ENCODE measurements at regions not wholly inside any gene's neighbourhood (a gene's known extent, or its start where the extent isn't known, plus 50 kb on each side); places are given as distances from the start of the nearest gene placed in this dataset.
"Not testable (repeated sequence)": the region's sequence is repeated elsewhere in the genome, so short reads cannot be mapped to it uniquely, and the experiment has no call there.

DNA sequence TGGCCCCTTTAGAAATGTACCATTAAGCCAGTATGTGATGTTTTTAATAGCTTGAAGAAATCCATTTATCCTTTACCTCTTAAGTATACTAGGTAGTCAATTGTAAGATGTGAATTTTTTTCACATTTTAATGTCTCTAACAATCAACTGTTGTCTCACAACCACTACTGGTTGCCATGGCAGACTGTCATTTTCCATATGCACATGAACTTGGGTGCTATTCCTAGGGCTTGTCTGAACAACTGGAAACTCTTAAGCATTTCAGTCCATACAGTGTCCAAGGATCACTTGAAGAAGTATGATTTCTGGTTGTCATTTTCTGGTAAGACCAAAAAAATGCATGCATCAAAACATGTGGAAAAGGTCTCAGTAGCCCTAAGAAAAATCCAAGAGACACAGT lies 315.1 kb downstream of the HHIPL2 start:
- DNase-seq = no peak

DNA sequence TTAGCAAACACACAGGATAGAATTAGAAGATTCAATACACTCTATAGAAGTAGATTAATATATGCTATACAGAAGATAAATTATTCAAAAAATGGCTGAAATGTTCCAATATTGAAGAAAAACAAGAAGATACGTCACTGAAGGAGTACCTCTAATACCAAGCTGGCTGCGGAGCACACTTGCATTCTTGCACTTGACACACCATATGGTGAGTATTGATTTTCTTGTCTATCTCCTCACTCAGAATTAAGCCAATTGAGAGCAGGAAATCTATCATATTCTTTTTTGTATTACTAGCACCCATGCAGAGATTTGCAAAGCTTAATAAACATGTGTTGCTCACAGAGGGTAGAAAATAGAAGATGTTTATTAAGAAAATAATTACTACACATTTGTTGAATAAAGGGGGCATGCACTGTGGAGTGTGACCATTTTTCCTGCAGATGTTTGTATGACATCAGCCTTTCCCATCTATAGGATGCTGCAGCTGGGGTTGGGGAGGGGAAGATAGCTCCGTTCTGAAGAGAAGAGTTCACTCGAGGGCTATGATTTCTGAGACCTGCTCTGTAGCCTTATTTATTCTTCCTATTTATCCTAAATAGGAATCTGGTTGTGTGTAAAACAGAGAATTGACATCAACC lies 318.1 kb downstream of the HHIPL2 start:
- no peak for DNase-seq

DNA sequence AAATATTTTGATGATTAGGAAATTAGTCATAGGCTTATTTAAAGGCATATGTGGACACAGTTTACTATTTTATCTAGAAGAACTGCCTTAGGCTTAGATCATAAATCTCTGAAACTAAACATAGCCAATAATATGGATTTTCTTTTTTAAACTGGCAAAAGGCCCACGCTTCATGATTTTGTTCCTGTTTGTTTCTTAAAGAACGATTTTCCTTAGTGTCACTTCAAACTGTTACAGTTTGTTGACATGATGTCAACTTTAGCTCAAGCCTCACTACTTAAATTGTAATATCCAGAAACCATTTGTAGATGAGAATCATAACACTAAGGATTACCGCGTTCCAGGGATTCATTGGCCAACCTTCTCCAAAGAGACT lies 322.6 kb downstream of the HHIPL2 start:
- no peak for DNase-seq

DNA sequence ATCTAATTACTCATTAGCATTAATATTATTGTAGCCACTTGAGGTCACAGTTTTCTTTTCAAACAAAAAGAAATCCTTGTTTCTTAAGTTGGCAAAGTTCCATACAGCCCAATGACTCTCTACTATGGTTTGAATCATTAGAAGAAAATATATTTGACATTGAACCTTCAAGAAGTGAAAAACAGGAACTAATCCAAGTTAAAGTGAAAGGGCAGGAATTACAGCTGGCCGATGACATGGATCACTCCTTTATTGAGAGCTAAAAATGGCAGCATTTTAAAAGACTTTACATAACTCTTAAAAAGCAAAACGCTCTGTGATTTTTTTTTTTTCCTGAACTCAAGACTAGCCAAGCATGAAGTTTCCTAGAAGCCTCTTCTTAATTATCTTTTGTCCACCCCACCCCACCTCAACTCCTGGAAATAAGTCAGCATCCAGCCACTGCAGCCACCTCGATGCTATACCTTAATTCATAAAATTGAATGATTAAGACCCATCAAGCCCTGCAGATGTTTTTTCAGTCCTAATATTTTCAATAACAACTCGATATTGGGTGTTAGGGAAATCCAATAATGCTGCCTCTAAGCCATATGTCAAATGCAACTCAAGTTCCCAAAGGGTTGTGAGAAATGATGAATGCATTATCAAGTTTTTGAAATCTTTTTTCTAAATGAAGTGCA lies 323.1 kb downstream of the HHIPL2 start:
- DNase-seq = no peak

DNA sequence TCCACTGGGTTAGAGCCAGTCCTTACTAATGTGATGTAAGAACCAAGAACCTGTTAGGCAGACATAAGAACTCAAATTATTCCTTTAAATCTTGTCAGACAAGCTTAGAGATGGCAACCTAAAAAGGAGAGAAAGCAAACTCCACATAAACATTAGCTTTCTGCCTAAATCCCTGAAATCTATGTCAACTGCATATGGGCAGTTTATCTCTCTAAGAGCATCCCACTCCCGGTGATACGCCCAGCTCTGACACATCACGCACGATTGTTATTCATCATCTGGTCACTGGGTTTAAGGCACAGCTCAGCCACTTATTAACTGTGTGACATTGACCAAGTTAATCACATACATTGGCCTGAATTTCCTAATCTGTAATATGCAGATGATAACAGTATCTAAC lies 323.7 kb downstream of the HHIPL2 start:
- no peak for DNase-seq

DNA sequence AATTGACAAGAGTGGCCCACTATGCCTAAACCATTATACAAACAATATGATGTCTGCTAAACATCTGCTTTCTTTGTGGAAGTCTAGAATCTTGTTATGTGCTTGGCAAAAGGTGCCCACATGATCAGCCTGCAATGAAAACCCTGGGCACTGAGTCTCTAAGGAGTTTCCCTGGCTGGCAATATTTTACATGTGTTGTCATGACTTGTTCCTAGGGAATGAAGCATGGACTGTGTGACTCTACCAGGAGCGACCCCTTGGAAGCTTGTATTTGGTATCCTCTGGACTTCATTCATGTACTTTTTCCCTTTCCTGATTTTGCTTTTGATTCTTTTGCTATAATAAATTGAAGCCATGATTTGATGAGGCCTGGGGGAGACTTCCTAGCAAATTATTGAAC lies 324.9 kb downstream of the HHIPL2 start:
- no peak for DNase-seq

DNA sequence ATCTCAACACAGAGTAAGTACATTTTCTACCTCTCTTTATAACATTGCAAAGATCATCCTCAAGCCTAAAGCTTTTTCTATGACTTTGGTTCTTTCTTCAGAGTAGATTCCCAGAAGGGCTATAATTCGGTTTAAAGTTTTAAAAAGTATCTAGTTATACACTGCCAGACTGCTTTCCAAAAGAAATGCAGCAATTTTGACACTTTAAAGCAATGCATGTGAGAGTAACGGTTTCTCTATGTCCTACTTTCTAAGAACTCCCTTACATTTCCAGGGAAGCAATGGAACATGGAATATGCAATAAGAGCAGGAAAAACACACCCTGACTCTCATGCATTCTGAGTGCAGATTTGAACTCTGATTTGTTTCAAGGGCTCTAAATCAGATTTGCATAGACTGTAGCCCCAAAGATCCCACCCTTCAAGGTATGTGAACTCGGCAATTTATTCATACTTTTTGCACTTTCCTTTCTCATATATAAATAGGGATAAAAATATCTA lies 331.6 kb downstream of the HHIPL2 start:
- no peak for DNase-seq

DNA sequence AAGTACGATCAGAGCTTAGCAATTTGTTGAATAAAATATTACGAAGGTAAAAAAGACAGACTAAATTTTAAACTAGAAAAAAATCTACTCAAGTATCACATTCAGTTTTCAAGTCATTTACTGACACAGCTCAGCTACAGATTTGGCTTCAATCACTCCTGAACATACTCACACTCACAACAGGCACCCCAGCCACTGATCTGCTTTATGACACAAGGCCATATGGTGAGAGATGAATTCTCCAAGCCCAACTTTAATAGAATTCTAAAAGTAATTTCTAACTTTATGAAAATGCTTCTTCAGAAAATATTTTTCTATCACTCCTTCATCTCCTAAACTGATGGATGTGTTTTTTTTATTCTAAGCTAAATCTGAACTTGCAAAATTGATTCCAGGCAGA lies 337.1 kb downstream of the HHIPL2 start:
- no peak for DNase-seq

DNA sequence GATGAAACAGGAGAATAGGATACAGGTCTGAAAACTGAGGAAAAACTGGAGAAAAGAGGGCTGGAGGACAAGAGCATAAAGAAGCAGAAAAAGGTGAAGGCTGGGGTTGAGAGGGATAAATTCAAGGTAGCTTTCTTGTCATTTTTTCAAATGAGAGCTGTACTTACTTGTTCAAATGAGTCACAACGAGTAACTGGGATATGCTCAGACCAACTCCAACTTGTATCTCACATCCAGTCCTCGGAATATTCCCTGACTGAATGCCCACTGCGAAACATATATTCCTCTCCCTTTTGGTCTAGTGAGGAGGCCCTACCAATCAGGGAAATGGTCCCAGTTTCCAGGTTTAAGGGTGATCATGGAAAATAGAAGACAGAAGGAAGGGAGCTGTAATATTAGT lies 343.4 kb downstream of the HHIPL2 start:
- DNase-seq = no peak

DNA sequence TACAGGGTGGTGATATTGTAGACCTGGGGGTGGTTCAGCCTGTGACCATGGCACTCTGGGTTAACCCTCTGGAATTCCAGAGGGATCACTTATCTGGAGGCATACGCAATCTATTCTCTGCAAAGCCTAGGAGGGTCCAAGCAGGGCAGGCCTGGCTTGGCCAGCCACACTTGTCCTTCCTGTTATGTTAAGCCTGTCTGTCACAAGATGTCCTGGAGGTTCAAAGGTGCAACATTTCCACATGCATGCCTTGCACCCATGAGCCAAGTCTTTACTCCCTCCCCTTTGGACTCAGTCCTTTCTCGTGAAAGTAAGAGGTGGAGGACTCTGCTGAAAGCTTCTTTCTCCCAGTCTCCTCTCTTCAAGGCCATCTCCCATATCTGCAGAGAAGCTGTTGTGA lies 345.1 kb downstream of the HHIPL2 start:
- DNase-seq = no peak

DNA sequence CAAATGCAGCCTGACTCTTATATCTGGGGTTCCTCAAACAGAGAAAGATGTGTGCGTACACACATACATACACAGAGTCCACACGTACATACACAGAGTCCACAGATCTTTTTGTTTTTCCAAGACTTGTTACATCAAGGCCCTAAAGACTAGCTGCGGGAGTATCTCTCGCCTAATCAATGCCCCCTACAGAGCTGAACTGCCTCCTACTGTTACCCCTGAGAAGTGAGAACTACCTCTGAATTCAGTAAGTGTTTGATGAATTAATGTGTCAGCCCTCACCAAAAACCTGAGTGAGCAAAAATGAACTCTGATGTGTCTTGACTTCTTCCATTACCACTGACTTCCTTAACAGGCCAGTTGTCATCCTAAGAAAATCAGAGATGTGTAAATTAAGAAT lies 351.2 kb downstream of the HHIPL2 start:
- no peak for DNase-seq

DNA sequence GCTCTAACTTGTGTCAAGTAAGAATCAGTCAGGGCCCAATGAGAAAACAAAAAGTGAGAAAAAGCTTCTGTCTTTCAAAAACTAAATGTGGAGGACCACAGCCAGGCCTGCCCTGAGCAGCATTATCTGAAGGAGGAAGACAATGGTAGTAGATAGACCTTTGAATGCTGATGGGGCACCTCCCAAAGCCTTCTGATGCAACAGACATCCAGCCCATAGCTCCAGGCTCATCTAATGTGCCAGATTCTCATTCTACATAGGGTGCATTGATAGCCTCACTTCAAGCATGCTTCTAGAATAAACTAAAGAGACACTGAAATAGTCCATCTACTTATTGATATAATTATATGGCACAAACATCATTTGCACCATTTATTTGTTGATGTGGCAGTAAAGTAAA lies 351.6 kb downstream of the HHIPL2 start:
- no peak for DNase-seq

DNA sequence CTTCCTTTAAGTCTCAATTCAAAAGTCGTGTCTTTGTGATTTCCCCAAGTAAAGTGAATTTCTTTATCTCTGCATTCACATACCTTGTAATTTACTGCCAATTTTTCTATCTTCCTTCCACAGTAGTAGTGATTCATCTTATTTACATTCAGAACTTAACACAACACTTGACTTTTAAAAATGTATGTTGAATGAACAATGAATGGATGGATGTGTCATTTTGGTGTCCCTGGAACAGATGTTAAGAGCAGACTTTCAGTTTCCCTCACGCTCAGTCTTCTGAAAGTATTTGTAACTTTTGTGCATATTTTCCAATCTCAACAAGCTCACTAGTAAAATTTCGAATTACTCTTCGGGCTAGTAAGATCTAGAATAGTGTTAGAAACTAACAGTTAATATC lies 352.0 kb downstream of the HHIPL2 start:
- DNase-seq = no peak

DNA sequence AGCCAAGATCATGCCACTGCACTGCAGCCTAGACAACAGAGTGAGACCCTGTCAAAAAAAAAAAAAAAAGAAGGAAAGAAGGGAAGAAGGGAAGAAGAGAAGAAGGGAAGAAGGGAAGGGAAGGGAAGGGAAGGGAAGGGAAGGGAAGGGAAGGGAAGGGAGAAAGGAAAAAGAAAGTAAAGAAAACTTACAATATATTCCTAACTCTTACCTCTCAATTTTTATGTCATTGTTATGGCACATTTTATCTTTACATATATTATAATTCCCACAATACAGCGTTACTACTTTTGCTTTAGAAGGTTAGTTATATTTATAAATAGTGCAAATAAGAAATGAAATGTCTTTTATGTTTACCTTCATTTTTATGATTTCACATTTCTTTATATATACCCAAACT lies 358.7 kb downstream of the HHIPL2 start:
- DNase-seq = no peak

DNA sequence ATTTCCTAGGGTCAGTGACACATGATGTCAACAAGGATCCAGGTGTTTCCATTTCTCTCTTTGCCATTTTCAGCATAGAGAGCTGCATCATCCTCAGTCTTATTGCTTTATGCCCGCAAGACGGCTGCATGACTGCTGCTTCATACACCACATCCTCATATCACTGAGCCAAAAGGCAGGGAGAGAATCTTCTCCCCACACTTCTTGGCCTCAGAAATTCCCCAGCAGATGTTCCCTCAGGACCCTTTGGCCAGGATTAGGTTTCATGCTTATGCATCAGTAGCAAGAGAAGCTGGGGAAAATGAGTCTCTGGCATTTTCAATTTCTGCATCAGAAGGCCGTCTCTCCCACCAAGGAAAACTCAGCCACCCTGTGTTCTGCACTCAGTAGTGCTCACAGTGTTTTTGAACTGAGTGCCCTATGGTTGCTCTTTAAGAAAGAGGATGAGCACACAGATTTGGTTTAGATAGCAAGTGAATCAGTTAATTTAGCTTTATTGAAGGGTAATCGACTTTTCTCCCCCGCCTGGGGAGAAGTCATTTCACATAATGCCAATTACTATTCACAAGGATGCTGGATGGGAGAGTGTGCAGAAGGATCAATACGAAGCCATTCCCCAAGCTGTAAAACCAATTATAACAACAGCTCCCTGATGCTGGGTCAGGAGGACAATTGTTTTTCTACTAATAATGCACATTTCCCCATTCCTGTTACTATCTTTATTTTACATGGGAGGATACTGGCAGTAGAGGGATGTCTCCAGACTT lies 360.2 kb downstream of the HHIPL2 start:
- no peak for DNase-seq

DNA sequence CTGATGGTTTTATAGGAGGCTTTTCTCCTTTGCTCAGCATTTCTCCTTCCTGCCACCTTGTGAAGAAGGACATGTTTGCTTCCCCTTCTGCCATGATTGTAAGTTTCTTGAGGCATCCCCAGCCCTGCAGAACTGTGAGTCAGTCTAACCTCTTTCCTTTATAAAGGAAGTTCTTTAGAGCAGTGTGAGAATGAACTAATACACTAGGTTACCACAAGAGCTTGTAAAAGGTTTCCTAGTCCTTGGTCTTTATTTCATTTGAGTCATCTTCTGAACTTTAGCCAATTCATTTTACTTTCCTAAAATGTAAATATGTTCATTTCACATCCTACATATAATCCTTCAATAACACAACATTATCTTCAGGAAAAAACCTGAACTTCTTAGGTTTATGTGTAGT lies 365.3 kb downstream of the HHIPL2 start:
- DNase-seq = no peak

DNA sequence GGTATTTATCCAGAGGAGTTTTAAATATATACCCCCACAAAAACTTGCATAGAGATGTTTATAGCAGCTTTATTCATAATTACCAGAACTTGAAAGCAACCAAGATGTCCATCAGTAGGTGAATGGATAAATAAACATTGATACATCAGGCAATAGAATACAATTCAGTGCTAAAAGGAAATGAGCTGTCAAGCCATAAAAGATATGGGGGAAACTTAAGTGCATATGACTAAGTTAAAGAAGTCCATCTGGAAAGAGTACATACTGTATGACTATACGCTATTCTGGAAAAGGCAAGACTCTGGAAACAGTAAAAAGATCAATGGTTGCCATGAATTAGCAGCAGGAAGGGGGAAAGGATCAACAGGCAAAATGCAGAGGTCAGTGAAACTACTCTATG lies 366.7 kb downstream of the HHIPL2 start:
- no peak for DNase-seq

DNA sequence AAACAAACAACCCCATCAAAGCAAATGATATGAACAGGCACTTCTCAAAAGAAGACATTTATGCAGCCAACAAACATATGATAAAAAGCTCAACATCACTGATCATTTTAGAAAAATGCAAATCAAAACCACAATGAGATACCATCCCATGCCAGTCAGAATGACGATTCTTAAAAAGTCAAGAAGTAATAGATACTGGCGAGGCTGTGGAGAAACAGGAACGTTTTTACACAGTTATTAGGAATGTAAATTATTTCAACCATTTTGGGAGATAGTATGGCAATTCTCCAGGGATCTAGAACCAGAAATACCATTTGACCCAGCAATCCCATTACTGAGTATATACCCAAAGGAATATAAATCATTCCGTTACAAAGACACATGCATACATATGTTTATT lies 370.4 kb downstream of the HHIPL2 start:
- not testable (repeated sequence) for DNase-seq

DNA sequence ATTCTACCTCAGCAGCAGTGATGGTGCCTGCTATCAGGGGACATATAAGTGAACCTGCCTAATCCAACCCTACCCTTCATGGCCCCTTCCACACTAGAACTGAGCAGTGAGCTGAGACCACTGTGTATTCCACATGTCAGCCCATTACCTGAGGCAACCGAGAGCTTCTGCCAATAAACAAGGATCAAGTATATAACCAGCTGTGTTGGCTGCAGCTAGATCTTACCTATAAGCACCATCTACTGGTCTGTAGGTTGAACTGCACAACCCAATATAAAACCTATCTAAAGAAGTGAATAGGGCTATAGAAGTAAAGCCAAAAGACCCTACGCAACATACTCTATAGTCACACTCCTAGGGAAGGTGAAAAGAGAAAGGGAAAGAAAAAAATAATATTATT lies 376.9 kb downstream of the HHIPL2 start:
- DNase-seq = no peak

DNA sequence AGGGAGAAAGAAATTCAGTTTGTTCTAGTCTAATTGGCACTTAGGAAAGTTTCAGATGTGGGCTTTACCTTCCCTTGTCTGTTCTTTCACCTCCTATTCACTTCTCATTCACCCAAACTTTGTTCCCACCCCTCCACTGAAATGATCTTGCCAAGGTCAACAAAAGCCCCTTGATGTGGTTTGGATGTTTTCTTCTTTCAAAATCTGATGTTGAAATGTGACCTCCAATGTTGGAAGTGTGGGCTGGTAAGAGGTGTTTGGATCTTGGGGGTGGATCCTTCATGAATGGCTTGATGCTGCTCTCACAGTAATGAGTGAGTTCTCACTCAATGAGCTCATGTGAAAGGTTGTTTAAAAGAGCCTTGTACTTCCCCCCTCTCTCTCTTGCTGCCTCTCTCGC lies 379.3 kb downstream of the HHIPL2 start:
- no peak for DNase-seq

DNA sequence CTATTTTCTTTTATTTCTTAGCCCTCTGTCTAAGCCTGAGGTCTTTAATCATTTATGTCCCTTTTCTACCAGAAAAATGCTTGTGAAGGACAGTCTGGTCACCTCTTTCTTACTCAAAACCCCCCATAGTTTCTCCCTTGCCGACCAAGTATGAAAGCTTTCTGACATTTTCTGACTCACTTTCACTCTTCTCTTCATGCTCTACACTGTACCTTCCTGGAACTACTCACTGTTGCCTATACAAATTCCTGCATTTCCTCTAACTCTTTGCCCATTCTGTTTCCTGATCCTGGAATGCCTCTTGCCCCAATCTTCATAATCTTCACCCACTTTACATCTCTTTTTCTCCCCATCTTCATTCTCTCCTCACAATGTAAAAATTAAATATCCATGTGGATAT lies 380.0 kb downstream of the HHIPL2 start:
- DNase-seq = no peak

DNA sequence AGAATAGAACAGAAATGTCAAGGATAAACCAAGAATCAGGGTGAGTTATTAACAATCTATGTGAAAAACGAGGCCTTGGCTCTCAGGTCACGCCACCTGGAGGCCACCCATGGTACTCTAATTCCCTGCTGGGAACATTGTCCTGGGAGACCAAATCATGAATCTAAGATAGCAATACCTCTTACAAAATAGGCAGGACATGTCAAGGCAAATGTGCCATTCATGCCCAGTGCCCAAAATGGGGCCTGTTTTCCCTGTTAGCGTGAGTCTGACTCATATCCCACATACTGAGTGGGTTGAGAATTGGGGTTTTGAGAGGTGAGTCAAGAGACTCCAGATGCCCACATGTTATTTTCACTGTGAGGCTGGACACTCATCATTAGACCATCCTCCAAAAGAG lies 380.8 kb downstream of the HHIPL2 start:
- peak; percentile 32 for DNase-seq

DNA sequence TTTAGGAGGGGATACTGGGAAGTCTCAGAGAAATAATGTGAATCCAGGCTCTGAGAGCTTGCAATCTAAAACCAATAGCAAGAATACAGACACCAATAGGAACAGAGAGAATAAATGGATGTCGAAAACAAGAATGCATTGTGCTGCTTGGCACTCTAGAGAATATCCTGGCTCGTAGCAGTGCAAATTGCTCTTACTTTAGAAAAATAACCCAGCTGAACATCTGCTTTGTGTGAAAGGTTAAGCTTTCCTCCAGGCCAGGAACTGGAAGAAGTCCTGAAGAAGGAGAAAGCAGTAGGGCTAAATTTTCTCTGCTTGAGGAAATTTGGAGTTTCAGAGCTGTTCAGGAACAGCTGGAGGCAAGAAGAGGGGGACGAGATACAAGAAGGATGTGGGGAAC lies 382.3 kb downstream of the HHIPL2 start:
- no peak for DNase-seq

DNA sequence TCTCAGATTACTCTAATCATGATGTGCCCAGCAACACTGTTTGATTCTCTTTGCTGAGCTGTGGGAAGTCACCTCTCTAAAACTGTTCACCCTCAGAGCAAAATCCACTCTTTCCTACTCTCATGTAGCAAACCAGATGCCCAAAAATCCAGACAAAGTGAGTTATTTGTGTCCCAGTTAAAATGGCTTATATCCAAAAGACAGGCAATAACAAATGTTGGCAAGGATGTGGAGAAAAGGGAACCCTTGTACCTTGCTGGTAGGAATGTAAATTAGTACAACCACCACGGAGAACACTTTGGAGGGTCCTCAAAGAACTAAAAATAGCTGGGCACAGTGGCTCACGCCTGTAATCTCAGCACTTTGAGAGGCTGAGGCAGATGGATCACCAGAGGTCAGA lies 384.0 kb downstream of the HHIPL2 start:
- no peak for DNase-seq

Data from stimulated activated CD8-positive, alpha-beta memory T cell treated with anti-CD3 and anti-CD28 coated beads, Interleukin-4, amount 100 ng/mL, for 48 hours (primary cell).